HEK293 (cell line): ENCODE measurements at regions not wholly inside any gene's neighbourhood (a gene's known extent, or its start where the extent isn't known, plus 50 kb on each side); places are given as distances from the start of the nearest gene placed in this dataset.

Experiments used
- MZF1 ChIP-seq: fragments of 450-650 bp; formaldehyde crosslinking; IDR thresholded peaks from 2 replicates; pipeline ENCODE4 v1.5.1; 2017; ENCODE audit warnings: missing biosample characterization, missing genetic modification characterization, borderline replicate concordance
- SCRT2 ChIP-seq: fragments of 450-650 bp; formaldehyde crosslinking; IDR thresholded peaks from 2 replicates; pipeline ENCODE4 v1.5.1; 2016; ENCODE audit warnings: missing biosample characterization, missing genetic modification characterization
- YY1 ChIP-seq: fragments of 450-650 bp; formaldehyde crosslinking; IDR thresholded peaks from 2 replicates; pipeline ENCODE4 v1.5.1; 2018; ENCODE audit warnings: missing biosample characterization, missing genetic modification characterization
- ZBTB20 ChIP-seq: fragments of 450-650 bp; formaldehyde crosslinking; IDR thresholded peaks from 2 replicates; pipeline ENCODE4 v1.5.1; 2016; ENCODE audit warnings: missing biosample characterization, missing genetic modification characterization
- ZNF112 ChIP-seq: fragments of 450-650 bp; formaldehyde crosslinking; IDR thresholded peaks from 2 replicates; pipeline ENCODE4 v1.5.0; 2017; ENCODE audit warnings: missing biosample characterization, missing genetic modification characterization
- TF ChIP-seq, protein P1 (sequence below): fragments of 450-650 bp; formaldehyde crosslinking; IDR thresholded peaks from 2 replicates; pipeline ENCODE4 v1.5.1; 2016; ENCODE audit warnings: missing biosample characterization, missing genetic modification characterization
- TF ChIP-seq, protein P2 (sequence below): fragments of 450-650 bp; formaldehyde crosslinking; conservative IDR thresholded peaks from 2 replicates; pipeline ENCODE4 v1.5.1; 2016; ENCODE audit warnings: low read depth, missing biosample characterization, missing genetic modification characterization

DNA sequence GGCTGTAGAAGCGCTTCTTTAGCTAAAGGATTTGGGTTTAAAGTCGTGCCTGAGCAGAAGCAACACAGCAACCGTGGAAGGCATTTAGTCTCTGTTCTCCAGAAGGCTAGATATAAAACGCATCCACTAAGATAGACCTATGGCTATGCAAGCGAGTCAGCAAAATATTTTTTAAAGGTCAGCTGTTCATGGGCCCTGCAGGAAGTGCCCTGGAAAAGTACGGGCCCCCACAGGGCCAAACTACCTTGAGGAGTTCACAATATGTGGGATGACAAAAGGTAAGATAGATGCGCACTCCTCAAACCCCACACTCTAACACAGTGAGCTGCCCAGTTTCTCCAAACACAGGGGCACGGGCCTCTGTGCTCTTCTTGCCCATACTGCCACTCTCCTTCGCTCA, 261.6 kb downstream of the VPS13C start:
- TF ChIP-seq, protein P1, sequence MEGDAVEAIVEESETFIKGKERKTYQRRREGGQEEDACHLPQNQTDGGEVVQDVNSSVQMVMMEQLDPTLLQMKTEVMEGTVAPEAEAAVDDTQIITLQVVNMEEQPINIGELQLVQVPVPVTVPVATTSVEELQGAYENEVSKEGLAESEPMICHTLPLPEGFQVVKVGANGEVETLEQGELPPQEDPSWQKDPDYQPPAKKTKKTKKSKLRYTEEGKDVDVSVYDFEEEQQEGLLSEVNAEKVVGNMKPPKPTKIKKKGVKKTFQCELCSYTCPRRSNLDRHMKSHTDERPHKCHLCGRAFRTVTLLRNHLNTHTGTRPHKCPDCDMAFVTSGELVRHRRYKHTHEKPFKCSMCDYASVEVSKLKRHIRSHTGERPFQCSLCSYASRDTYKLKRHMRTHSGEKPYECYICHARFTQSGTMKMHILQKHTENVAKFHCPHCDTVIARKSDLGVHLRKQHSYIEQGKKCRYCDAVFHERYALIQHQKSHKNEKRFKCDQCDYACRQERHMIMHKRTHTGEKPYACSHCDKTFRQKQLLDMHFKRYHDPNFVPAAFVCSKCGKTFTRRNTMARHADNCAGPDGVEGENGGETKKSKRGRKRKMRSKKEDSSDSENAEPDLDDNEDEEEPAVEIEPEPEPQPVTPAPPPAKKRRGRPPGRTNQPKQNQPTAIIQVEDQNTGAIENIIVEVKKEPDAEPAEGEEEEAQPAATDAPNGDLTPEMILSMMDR (tag by site-specific recombination) = no peak
- TF ChIP-seq ZNF112 (tag by site-specific recombination) (no peak), YY1 (tag by site-specific recombination) (no peak), MZF1 (tag by site-specific recombination) (no peak), ZBTB20 (tag by site-specific recombination) (no peak), SCRT2 (tag by site-specific recombination) (no peak)
- TF ChIP-seq, protein P2, sequence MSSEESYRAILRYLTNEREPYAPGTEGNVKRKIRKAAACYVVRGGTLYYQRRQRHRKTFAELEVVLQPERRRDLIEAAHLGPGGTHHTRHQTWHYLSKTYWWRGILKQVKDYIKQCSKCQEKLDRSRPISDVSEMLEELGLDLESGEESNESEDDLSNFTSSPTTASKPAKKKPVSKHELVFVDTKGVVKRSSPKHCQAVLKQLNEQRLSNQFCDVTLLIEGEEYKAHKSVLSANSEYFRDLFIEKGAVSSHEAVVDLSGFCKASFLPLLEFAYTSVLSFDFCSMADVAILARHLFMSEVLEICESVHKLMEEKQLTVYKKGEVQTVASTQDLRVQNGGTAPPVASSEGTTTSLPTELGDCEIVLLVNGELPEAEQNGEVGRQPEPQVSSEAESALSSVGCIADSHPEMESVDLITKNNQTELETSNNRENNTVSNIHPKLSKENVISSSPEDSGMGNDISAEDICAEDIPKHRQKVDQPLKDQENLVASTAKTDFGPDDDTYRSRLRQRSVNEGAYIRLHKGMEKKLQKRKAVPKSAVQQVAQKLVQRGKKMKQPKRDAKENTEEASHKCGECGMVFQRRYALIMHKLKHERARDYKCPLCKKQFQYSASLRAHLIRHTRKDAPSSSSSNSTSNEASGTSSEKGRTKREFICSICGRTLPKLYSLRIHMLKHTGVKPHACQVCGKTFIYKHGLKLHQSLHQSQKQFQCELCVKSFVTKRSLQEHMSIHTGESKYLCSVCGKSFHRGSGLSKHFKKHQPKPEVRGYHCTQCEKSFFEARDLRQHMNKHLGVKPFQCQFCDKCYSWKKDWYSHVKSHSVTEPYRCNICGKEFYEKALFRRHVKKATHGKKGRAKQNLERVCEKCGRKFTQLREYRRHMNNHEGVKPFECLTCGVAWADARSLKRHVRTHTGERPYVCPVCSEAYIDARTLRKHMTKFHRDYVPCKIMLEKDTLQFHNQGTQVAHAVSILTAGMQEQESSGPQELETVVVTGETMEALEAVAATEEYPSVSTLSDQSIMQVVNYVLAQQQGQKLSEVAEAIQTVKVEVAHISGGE (tag by site-specific recombination) = no peak
